Fibroblast of skin of scalp (primary cell): ENCODE measurements at regions not wholly inside any gene's neighbourhood (a gene's known extent, or its start where the extent isn't known, plus 50 kb on each side); places are given as distances from the start of the nearest gene placed in this dataset.

Experiments
- DNase-seq: peaks from one replicate; pipeline ENCODE4 v3.0.0-alpha.2; 2013

DNA sequence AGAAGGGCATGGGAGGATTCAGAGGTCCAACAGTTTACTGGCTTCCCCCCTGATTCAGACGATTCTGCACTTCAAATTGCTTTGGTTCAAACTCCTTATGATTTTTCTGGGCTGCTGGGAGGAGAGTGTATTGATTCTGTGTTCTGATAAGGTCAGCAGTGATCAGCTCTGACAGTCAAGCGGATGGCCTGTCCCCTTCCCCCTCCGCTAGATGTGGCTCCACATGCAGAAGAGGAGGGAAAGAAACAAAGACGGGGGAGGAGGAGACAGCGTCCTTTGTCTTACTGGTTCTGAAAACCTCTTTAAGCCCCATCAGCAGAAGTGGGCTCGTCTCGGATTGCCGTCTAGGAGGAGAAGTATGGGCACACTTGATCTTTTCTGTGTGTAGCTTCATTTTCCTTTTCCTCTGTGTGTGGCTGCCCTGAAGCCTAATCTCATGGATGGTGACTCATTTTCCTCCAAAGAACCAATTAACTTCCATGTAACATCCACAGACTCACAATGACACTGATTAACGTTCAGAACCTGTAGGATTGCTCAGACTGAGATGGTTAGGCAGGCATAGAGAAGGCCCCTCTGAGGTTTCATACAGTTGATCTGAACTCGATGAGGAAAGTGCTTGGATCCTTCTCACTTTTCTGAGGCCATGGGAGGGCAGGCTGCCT lies 162.4 kb upstream of the PPP2R3A start:
- DNase-seq, result no peak

- DNase-seq, result no peak
These were observed 159.8 kb upstream of the PPP2R3A start for GRCh38 chr3:135805752-135806151.

DNA sequence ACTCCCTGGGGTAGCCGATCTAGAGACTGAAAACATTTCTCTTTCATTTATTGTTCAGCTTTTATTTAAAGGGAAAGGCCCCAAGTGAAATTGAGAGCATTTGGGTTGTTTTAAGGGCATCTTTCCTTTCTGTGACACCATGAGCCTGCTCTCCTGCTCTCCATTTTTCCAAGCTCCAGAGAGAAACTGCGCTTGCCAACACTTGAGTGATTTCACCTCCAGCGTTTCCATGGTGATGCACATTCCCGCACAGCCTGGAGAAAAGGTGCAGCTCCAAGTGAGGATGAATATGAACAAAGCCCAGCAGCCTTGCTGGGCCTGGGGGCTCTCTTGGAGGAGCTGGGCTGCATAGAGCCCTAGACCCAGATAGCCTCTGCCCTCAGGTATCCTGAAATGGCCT lies 159.2 kb upstream of the PPP2R3A start:
- no peak for DNase-seq

GRCh38 chr3:135807879-135808278 lies 157.6 kb upstream of the PPP2R3A start:
- DNase-seq, result no peak

GRCh38 chr3:135809021-135809634 lies 156.4 kb upstream of the PPP2R3A start:
- DNase-seq, result no peak

DNA sequence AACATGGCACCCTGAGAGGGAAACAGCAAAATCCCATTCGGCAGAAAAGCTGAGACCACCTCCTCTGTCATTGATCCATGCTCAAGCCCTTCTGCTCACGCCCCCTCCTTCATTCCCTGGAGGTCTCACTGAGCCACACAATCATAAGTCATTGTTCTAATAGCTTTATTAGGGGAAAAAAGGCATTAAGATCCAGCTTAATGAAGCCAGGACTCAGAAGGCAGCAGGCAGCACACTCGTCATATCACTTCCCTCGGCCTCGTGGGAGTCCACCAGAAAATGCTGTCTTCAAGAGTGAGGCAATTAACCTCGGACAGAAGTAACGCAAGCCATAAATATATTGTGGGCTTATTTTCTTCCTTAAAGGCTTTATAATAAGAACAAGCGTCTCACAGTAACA lies 153.9 kb upstream of the PPP2R3A start:
- no peak for DNase-seq

- no peak for DNase-seq
These were observed 153.5 kb upstream of the PPP2R3A start for GRCh38 chr3:135812057-135812456.

- DNase-seq, result no peak
These were observed 131.1 kb upstream of the PPP2R3A start for GRCh38 chr3:135834465-135834864.

GRCh38 chr3:135837977-135838631 lies 127.4 kb upstream of the PPP2R3A start:
- no peak for DNase-seq

DNA sequence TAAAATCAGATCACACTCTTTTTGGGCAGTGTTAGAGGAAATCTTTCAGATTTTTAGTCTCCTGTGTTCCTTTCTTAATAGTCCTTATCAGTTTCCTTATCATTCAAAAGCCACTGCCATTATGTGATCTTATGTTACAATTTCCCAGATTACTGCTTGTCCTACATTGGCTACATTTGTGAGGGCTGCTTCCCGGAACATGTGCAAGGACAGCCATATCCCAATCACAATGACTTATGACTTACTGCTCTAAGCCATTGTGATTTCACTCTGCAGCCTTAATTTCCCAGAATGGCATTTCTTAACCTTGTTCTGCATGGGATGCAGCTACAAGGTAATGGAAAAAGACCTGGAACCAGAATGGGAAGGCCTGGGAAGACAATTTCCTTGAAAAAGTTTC lies 125.1 kb upstream of the PPP2R3A start:
- no peak for DNase-seq

DNA sequence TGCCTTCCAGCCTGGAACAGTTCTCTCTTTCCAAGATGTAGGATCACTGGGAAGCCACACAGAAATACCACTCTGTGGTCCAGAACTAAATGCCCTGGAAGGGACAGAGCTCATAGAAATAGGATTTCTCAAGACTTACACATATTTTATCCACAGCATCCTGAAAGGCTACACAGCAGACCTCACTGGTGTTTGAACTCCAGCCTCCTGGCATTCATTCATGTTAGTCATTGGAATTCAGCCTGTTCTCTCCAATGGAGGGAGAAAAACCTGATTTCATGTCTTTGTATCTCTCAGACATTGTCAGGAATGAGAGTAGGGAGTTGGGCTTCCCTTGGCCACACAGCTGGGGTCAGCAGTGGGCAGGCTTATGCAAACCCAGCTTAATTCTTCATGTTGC lies 121.1 kb upstream of the PPP2R3A start:
- DNase-seq, result no peak

DNA sequence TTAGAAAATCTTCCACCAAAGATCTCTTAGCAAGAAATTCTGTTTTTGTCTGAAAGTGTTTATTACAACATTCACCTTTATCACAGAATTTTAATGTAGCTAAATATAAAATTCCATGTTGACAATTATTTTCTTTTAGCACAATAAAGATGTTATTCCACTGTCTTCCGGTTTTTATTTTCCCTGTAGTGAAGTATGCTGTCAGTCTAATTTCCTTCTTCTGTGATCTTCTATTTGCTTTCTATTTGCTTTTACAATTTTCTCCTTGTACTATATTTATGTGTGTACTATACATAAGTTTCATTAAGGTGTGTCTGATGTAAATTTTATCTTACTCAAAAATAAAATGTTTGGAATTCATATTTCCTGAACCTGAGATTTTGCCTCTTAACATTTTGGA lies 117.5 kb upstream of the PPP2R3A start:
- no peak for DNase-seq

DNA sequence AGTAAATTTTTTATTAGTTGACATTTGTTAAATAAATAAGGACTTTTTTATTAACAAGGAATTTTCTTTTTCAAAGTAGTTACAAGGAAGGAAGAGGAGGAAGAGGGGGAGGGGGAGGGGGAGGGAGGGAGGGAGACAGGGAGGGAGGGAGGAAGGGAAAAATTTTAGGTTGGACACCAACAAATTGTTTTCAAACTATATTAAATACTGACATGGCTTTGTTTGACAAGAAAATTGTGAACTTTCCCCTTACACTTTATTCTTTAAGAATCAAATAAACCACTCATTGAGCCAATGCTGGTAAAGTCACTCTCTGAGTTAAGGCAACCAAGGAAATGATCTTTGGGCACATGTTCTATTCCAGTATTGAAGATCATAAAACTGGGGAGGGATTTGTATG lies 115.7 kb upstream of the PPP2R3A start:
- DNase-seq, result no peak

- DNase-seq, result no peak
These were observed 114.1 kb upstream of the PPP2R3A start for GRCh38 chr3:135851201-135852081.

GRCh38 chr3:135853981-135854380 lies 111.5 kb upstream of the PPP2R3A start:
- no peak for DNase-seq

GRCh38 chr3:135860761-135861160 lies 104.8 kb upstream of the PPP2R3A start:
- DNase-seq, result no peak

DNA sequence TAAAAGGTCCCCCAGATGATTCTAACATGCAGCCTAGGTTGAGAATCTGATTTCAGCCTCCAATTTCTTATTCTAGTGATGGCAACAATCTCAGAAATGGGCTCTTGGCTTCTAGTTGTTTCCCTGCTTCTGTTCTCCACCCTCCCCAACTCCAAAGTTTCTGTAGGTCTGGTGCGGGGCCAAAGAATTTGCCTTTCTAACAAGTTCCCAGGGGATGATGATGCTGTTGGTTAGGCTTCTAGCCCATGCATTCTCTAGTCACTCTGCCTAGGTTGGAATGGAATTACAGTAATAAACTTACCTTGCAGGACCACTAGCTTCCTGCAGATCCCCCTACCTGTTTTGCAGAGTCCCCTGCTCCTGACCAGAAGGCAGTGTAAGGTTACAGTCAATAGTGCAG lies 103.2 kb upstream of the PPP2R3A start:
- DNase-seq, result no peak

GRCh38 chr3:135864060-135864459 lies 101.5 kb upstream of the PPP2R3A start:
- DNase-seq, result no peak

DNA sequence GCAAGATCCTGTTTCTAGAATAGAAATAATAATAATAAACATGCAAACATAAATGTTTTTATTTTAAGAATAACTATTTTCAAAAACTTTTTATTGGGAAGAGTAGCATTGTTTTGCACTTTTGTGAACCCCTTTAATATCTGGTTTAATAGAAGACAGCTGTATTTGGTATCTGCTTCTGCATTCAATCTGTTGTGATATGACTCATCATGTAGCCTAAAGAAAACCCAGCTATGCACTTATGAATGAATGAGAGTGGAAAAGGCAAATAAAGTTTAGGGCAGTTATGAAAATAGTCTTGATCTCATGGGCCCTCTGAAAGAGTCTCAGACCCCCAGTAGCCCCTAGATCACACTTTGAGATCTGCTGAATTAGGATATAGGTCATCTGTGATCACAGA lies 100.4 kb upstream of the PPP2R3A start:
- no peak for DNase-seq

GRCh38 chr3:135865553-135865952 lies 100.0 kb upstream of the PPP2R3A start:
- no peak for DNase-seq

DNA sequence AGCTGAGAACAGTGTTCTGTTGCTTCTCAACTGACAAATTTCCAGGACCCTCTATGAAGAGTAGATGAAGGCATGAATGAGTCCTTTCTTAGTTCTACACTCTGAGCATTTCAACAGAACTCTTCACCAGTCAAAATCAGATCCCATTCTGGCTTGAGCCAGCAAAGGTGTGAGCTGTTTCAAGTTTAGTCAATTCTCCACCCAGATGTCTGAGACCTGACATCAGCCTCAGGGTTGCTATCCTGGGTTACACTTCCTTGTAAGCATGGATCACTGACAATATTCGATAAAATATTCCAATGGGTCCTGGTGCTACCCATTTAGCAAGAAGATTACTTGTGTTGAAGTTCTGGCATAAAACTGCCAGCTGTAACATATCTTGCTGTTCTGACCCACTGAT lies 97.6 kb upstream of the PPP2R3A start:
- DNase-seq, result no peak

DNA sequence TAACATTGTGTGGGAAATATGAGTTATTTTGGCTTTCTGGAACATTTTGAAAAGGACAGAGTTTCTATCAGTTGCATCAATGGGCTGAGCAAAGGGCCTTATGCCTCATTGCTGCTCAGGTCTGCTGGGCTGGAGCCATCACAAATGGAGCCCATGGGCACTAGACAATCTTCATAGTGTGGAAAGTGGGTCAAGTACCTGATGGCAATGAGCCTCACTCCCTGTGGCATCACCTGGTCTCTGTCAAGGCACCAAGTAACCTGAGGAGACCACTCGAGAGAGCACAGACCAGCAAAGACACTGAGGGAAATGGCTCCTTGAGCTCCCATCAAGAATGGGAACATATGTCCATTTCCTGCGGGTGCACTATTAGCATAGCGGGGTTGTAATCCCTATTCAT lies 96.7 kb upstream of the PPP2R3A start:
- DNase-seq, result no peak

GRCh38 chr3:135869439-135870105 lies 96.0 kb upstream of the PPP2R3A start:
- DNase-seq, result no peak
